ENCODE measurements at regions not wholly inside any gene's neighbourhood (a gene's known extent, or its start where the extent isn't known, plus 50 kb on each side); places are given as distances from the start of the nearest gene placed in this dataset.
A peak's percentile ranks its signal among the peaks of the same experiment; 100 is the strongest.

GRCh38 chr4:13248621-13249298, 235.4 kb downstream of the RAB28 start:
- peak; percentile 73 for DNase-seq (ENCODE audit: low read depth)

- DNase-seq (ENCODE audit: low read depth) = no peak
Measured at GRCh38 chr4:13246107-13246506, 238.0 kb downstream of the RAB28 start.

- no peak for DNase-seq (ENCODE audit: low read depth)
Measured at GRCh38 chr4:13244444-13244843, 239.7 kb downstream of the RAB28 start.

- DNase-seq (ENCODE audit: low read depth) = no peak
Measured at GRCh38 chr4:13243152-13243551, 241.0 kb downstream of the RAB28 start.

GRCh38 chr4:13240066-13240465, 244.1 kb downstream of the RAB28 start:
- peak; percentile 22 for DNase-seq (ENCODE audit: low read depth)

- DNase-seq (ENCODE audit: low read depth) = no peak
Measured at GRCh38 chr4:13238936-13239335, 245.2 kb downstream of the RAB28 start.

- no peak for DNase-seq (ENCODE audit: low read depth)
Measured at GRCh38 chr4:13236485-13236884, 247.7 kb downstream of the RAB28 start.

- no peak for DNase-seq (ENCODE audit: low read depth)
Measured at GRCh38 chr4:13233755-13234154, 250.4 kb downstream of the RAB28 start.

GRCh38 chr4:13219971-13220370, 264.2 kb downstream of the RAB28 start:
- DNase-seq (ENCODE audit: low read depth) = no peak

- no peak for DNase-seq (ENCODE audit: low read depth)
Measured at GRCh38 chr4:13218326-13218958, 265.7 kb downstream of the RAB28 start.

GRCh38 chr4:13215560-13215959, 268.6 kb downstream of the RAB28 start:
- DNase-seq (ENCODE audit: low read depth) = no peak

GRCh38 chr4:13212936-13213335, 271.2 kb downstream of the RAB28 start:
- no peak for DNase-seq (ENCODE audit: low read depth)

- no peak for DNase-seq (ENCODE audit: low read depth)
Measured at GRCh38 chr4:13209600-13209999, 274.5 kb downstream of the RAB28 start.

GRCh38 chr4:13208558-13209193, 275.5 kb downstream of the RAB28 start:
- DNase-seq (ENCODE audit: low read depth) = peak; percentile 3

GRCh38 chr4:13207226-13207625, 276.9 kb downstream of the RAB28 start:
- no peak for DNase-seq (ENCODE audit: low read depth)

- no peak for DNase-seq (ENCODE audit: low read depth)
Measured at GRCh38 chr4:13203101-13203500, 281.0 kb downstream of the RAB28 start.

- DNase-seq (ENCODE audit: low read depth) = no peak
Measured at GRCh38 chr4:13202701-13203100, 281.4 kb downstream of the RAB28 start.

GRCh38 chr4:13201241-13201640, 282.9 kb downstream of the RAB28 start:
- DNase-seq (ENCODE audit: low read depth) = no peak

- no peak for DNase-seq (ENCODE audit: low read depth)
Measured at GRCh38 chr4:13196721-13197120, 287.4 kb downstream of the RAB28 start.

- no peak for DNase-seq (ENCODE audit: low read depth)
Measured at GRCh38 chr4:13193662-13194061, 290.5 kb downstream of the RAB28 start.

- DNase-seq (ENCODE audit: low read depth) = no peak
Measured at GRCh38 chr4:13190093-13190721, 293.9 kb downstream of the RAB28 start.

- no peak for DNase-seq (ENCODE audit: low read depth)
Measured at GRCh38 chr4:13184199-13184598, 299.9 kb downstream of the RAB28 start.

GRCh38 chr4:13182133-13182532, 302.0 kb downstream of the RAB28 start:
- DNase-seq (ENCODE audit: low read depth) = peak; percentile 18
